IPS DF 6.9 (cell line): ENCODE measurements at regions not wholly inside any gene's neighbourhood (a gene's known extent, or its start where the extent isn't known, plus 50 kb on each side); places are given as distances from the start of the nearest gene placed in this dataset.
"Not testable (repeated sequence)": the region's sequence is repeated elsewhere in the genome, so short reads cannot be mapped to it uniquely, and the experiment has no call there.

Experiments
- DNase-seq: peaks from one replicate; pipeline ENCODE4 v3.0.0-alpha.2; 2013; ENCODE audit warnings: low read depth, low spot score
- H3K27ac ChIP-seq: one replicate; pipeline ENCODE4 v1.5.1; 2013; ENCODE audit warnings: low read length, control low read depth
- H3K27me3 ChIP-seq: 2 replicates; pipeline ENCODE4 v1.6.1; 2013; ENCODE audit warnings: mild to moderate bottlenecking, low read length; ENCODE audit not compliant: control insufficient read depth, insufficient read depth
- H3K36me3 ChIP-seq: 2 replicates; pipeline ENCODE4 v1.6.1; 2013; ENCODE audit warnings: low read length; ENCODE audit not compliant: control insufficient read depth, insufficient read depth
- H3K4me1 ChIP-seq: 2 replicates; pipeline ENCODE4 v1.6.1; 2013; ENCODE audit warnings: low read length; ENCODE audit not compliant: control insufficient read depth, insufficient read depth
- H3K4me3 ChIP-seq: 2 replicates; pipeline ENCODE4 v1.5.1; 2013; ENCODE audit warnings: mild to moderate bottlenecking, low read length
- H3K9me3 ChIP-seq: 2 replicates; pipeline ENCODE4 v1.6.1; 2013; ENCODE audit warnings: low read length, inconsistent platforms; ENCODE audit not compliant: control insufficient read depth, insufficient read depth
- WGBS: extraction: QIAGEN DNeasy Blood & Tissue Kit; methylation state at CpG from one replicate; pipeline ENCODE4 v1.1.7; 2013; ENCODE audit warnings: mixed read lengths, missing lambda C conversion rate; ENCODE audit not compliant: insufficient read length, insufficient coverage; 5-methylcytosine and 5-hydroxymethylcytosine counted together

DNA sequence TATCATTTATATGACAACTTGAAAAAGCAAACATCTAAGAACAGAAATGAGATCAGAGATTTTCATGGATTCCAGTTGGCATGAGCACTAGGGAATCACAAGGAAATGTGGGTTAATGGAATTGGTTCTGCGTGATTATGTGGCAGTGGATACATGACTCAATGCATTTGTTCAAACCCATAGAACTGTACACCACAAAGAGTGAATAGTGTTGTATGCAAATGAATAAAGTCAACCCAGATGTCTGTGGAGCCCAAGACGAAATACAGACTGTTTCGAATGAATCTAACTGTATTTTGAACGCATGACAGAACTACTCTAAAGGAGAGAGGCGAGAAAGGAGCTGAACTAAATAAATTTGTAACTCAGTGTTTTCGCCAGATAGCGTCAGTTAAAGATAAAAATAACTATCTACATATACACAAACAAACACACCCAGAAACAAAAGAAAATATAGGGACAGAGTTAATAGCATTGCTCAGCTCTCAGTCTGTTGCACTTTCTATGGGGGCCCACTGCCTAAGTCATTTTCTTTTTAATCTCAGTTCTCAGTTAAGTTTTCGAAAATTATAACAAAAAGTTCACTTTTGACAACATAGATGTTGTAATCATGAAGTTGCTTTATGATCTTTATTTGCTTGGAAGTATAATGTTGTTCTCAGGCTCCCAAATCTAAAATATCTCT, 636.7 kb upstream of the SEMA3D start:
- no CpG with 5 or more reads among the region's 8 CpGs for WGBS
- no peak for DNase-seq
- H3K27me3 ChIP-seq: no peaks in the 10 kb centered on the region
- no peaks in the 10 kb centered on the region for H3K4me1 ChIP-seq
- H3K9me3 ChIP-seq: no peaks in the 10 kb centered on the region
- H3K36me3 ChIP-seq: no peaks in the 10 kb centered on the region
- H3K27ac ChIP-seq: no peak overlapping the region
- H3K4me3 ChIP-seq: no peak overlapping the region

DNA sequence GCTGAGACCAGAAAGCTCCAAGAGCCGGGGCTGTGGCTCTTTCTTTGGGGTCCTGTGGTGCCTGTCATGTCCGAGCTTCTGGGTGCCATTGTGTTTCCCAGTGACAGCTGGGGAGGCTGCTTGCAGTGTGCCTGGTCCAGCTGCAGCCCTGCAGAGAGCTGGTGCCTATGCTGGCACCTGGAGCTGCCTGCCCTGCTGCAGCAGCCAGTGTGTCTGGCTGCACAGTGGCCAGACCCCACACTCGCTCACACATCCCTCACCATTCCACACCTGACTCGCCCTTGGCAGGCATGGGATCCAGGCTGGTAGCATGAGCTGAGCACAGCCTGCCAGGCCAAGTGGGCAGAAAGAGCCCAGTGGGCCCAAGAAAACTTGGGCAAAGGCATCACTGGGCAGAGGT, 635.1 kb upstream of the SEMA3D start:
- no peak overlapping the region for H3K27ac ChIP-seq
- DNase-seq: no peak
- H3K27me3 ChIP-seq: no peaks in the 10 kb centered on the region
- H3K4me1 ChIP-seq: no peaks in the 10 kb centered on the region
- H3K36me3 ChIP-seq: no peaks in the 10 kb centered on the region
- WGBS: no CpG with 5 or more reads among the region's 4 CpGs
- no peak overlapping the region for H3K4me3 ChIP-seq
- no peaks in the 10 kb centered on the region for H3K9me3 ChIP-seq

- no CpG with 5 or more reads among the region's 5 CpGs for WGBS
- no peaks in the 10 kb centered on the region for H3K9me3 ChIP-seq
Observed at GRCh38 chr7:85820702-85821443, 634.0 kb upstream of the SEMA3D start.

DNA sequence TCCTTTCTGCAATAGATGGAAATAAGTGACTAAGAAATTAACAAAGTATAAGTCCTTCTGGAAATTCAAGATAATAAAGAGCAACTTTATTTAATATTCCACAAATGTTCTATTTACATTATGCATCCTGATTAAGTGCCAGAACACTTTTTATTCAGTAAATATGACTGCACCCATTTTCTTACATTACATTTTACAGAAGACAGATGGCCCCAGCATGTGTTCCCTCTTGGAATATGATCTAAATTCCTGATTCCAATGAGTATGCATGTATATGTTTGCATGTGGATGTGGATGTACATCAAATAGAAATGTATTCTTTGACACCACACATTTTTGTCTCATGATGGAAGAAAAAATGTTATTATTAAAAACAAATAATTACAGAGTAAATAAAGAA, 628.7 kb upstream of the SEMA3D start:
- H3K27me3 ChIP-seq: no peaks in the 10 kb centered on the region
- no peaks in the 10 kb centered on the region for H3K36me3 ChIP-seq
- no peak for DNase-seq
- H3K4me1 ChIP-seq: peaks cover 1% of the 10 kb centered on the region; the same call in 1 of the 2 replicates
- H3K4me3 ChIP-seq: no peak overlapping the region
- no peaks in the 10 kb centered on the region for H3K9me3 ChIP-seq
- no peak overlapping the region for H3K27ac ChIP-seq

More at GRCh38 chr7:85820702-85821443, 634.0 kb upstream of the SEMA3D start:
- H3K36me3 ChIP-seq: no peaks in the 10 kb centered on the region
- H3K27ac ChIP-seq: no peak overlapping the region
- no peak overlapping the region for H3K4me3 ChIP-seq
- no peak for DNase-seq
- H3K4me1 ChIP-seq: peaks cover 1% of the 10 kb centered on the region; the same call in 1 of the 2 replicates
- no peaks in the 10 kb centered on the region for H3K27me3 ChIP-seq

DNA sequence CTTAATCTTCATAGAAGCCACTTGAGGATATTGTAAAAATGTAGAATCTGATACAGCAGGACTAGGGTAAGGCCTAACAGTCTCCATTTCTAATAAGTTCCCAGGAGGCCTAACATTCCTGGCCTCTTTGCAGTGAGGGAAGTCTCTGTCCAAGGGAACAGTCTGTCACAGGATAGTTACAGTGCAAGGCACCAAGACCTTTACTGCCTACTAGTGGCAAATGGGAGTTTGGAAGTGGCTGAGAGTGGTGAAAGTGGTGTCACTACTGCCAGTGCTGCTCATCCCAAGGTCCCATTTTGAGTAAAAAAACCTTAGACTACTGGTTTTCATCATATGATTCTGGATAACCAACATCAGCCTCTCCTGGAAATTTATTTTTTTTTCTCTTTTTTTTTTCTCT, 619.5 kb upstream of the SEMA3D start:
- Histone ChIP-seq H3K4me1 (no peaks in the 10 kb centered on the region), H3K27ac (no peak overlapping the region), H3K27me3 (no peaks in the 10 kb centered on the region), H3K4me3 (no peak overlapping the region), H3K9me3 (no peaks in the 10 kb centered on the region), H3K36me3 (no peaks in the 10 kb centered on the region)
- peak; percentile 11 for DNase-seq

DNA sequence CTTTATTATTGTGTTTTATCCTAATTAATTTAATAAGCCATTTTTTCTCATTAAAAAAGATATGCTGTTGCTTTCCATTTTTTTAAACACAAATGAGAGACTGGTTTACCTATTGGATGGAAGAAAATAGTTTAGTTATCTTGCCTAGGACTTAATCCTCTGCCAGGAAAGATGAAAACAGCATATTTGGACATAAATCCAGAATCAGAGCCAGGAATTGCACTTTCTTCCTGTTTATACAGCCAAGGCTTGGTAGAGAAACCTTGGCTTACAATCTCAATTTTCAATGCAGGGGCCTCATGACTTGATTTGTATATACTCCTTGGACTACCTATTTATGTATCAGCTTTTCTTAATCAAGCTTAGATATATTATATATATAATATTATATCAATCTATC, 618.8 kb upstream of the SEMA3D start:
- no peak for DNase-seq
- H3K36me3 ChIP-seq: no peaks in the 10 kb centered on the region
- H3K9me3 ChIP-seq: no peaks in the 10 kb centered on the region
- H3K4me3 ChIP-seq: no peak overlapping the region
- H3K27me3 ChIP-seq: no peaks in the 10 kb centered on the region
- H3K4me1 ChIP-seq: no peaks in the 10 kb centered on the region
- no peak overlapping the region for H3K27ac ChIP-seq

GRCh38 chr7:85805249-85805648, 618.4 kb upstream of the SEMA3D start:
- no CpG with 5 or more reads among the region's 3 CpGs for WGBS

DNA sequence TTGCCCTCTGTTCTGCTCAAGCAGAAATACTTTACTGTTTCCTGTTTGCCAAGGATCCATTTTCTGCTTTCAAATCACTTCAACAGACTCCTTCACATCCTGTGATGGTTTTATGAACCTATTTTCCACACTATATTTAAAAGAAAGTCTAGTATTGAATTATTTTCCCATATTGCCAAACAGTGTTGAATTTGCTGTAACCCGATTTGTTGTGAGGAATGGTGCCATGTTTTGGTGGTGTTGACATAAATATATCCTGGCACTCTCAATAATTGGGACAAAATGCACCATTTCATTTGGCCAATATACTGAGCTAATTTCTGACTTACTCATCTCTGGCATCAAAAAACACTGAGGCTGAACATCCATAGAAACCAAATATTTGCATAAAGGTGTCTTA, 615.4 kb upstream of the SEMA3D start:
- whole genome bisulfite sequencing: no CpG with 5 or more reads among the region's 1 CpG
- no peak for DNase-seq

More at GRCh38 chr7:85805249-85805648, 618.4 kb upstream of the SEMA3D start:
- Histone ChIP-seq H3K4me3 (no peak overlapping the region), H3K27ac (no peak overlapping the region), H3K36me3 (no peaks in the 10 kb centered on the region), H3K9me3 (no peaks in the 10 kb centered on the region), H3K4me1 (no peaks in the 10 kb centered on the region), H3K27me3 (no peaks in the 10 kb centered on the region)
- no peak for DNase-seq

GRCh38 chr7:85796956-85797355, 610.1 kb upstream of the SEMA3D start:
- Histone ChIP-seq H3K27me3 (no peaks in the 10 kb centered on the region), H3K36me3 (no peaks in the 10 kb centered on the region), H3K9me3 (no peaks in the 10 kb centered on the region), H3K4me1 (no peaks in the 10 kb centered on the region), H3K4me3 (no peak overlapping the region), H3K27ac (no peak overlapping the region)
- no peak for DNase-seq
- no CpG with 5 or more reads among the region's 2 CpGs for WGBS

More for the DNA sequence above, 615.4 kb upstream of the SEMA3D start:
- Histone ChIP-seq H3K4me3 (no peak overlapping the region), H3K27me3 (no peaks in the 10 kb centered on the region), H3K36me3 (no peaks in the 10 kb centered on the region), H3K27ac (no peak overlapping the region), H3K9me3 (no peaks in the 10 kb centered on the region), H3K4me1 (no peaks in the 10 kb centered on the region)

- H3K27me3 ChIP-seq, H3K36me3 ChIP-seq, DNase-seq, H3K4me1 ChIP-seq, H3K4me3 ChIP-seq, H3K27ac ChIP-seq, H3K9me3 ChIP-seq: not testable (repeated sequence)
- WGBS: no CpG with 5 or more reads among the region's 4 CpGs
Observed at GRCh38 chr7:85791098-85791497, 604.2 kb upstream of the SEMA3D start.

DNA sequence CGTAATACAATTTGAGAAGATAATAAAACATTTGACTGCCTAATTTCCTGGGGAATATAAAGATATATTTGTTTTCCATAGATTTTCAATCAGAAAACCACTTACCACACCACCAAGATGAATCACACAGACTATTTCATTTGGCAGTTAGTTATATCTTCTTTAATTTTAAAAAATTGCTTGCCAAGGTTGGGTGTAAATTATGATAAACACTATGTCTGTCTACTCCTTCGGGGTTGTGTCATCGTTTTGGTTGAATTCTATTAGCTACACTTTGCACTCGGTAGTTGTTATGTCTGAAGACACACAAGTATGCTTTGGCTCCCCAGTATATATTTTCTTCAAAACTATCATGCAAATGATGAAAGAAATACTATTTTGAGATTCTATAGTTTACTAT, 594.8 kb upstream of the SEMA3D start:
- DNase-seq: no peak
- Histone ChIP-seq H3K4me3 (no peak overlapping the region), H3K27me3 (no peaks in the 10 kb centered on the region), H3K27ac (no peak overlapping the region), H3K9me3 (no peaks in the 10 kb centered on the region), H3K4me1 (no peaks in the 10 kb centered on the region), H3K36me3 (no peaks in the 10 kb centered on the region)
- WGBS: no CpG with 5 or more reads among the region's 4 CpGs
